Right lobe of liver (tissue), 4 donors: ENCODE measurements at regions not wholly inside any gene's neighbourhood (a gene's known extent, or its start where the extent isn't known, plus 50 kb on each side); places are given as distances from the start of the nearest gene placed in this dataset.

Experiments used
- CTCF ChIP-seq, 4 donors: fragments of 200-600 bp in 3 of 4; fragments of 450-650 bp in 1 of 4; IDR thresholded peaks; one replicate each; pipeline versions ENCODE4 v1.5.1 to v1.8.0; 2016 to 2022; ENCODE audit warnings: antibody characterized with exemption in 4 of 4, mild to moderate bottlenecking in 2 of 4
- POLR2A ChIP-seq: fragments of 450-650 bp; IDR thresholded peaks from one replicate; pipeline ENCODE4 v1.6.1; 2017; ENCODE audit warnings: antibody characterized with exemption, mild to moderate bottlenecking
- donor health status: DM: no; HTN: no; CAD: no.
- donor health status: DM: no; HTN: no; CAD: no.
- donor health status: DM: no; HTN: yes; CAD: no.

GRCh38 chr9:65410926-65411325 lies 125.9 kb upstream of the FOXD4L5 start:
- TF ChIP-seq CTCF (IDR thresholded peaks at IDR 0.05) (no peak), POLR2A (no peak)
